Tibial nerve (tissue), 4 donors: ENCODE measurements at regions not wholly inside any gene's neighbourhood (a gene's known extent, or its start where the extent isn't known, plus 50 kb on each side); places are given as distances from the start of the nearest gene placed in this dataset.

ENCODE experiments used
- EP300 ChIP-seq, 2 donors: sonication (generic); formaldehyde crosslinking; IDR thresholded peaks; one replicate each; pipeline ENCODE4 v1.6.1; 2017; ENCODE audit warnings: antibody characterized with exemption in 2 of 2, mild to moderate bottlenecking in 1 of 2
- POLR2A ChIP-seq, 2 donors: fragments of 450-650 bp; IDR thresholded peaks; one replicate each; pipeline ENCODE4 v1.6.1; 2017; ENCODE audit warnings: antibody characterized with exemption in 2 of 2, mild to moderate bottlenecking in 2 of 2, moderate library complexity in 2 of 2
- TF ChIP-seq, protein P1 (sequence below), 5 experiments: fragments of 200-600 bp in 3 of 5; fragments of 450-650 bp in 2 of 5; sonication (generic) in 3 of 5; IDR thresholded peaks; one replicate each; pipeline ENCODE4 v1.5.1; 2016 to 2019; ENCODE audit warnings: antibody characterized with exemption in 5 of 5, mild to moderate bottlenecking in 3 of 5, moderate library complexity in 2 of 5

GRCh38 chr7:93693796-93694195 is 119.3 kb upstream of the CALCR start:
- TF ChIP-seq, protein P1, sequence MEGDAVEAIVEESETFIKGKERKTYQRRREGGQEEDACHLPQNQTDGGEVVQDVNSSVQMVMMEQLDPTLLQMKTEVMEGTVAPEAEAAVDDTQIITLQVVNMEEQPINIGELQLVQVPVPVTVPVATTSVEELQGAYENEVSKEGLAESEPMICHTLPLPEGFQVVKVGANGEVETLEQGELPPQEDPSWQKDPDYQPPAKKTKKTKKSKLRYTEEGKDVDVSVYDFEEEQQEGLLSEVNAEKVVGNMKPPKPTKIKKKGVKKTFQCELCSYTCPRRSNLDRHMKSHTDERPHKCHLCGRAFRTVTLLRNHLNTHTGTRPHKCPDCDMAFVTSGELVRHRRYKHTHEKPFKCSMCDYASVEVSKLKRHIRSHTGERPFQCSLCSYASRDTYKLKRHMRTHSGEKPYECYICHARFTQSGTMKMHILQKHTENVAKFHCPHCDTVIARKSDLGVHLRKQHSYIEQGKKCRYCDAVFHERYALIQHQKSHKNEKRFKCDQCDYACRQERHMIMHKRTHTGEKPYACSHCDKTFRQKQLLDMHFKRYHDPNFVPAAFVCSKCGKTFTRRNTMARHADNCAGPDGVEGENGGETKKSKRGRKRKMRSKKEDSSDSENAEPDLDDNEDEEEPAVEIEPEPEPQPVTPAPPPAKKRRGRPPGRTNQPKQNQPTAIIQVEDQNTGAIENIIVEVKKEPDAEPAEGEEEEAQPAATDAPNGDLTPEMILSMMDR (IDR thresholded peaks at IDR 0.05) = no peak
- TF ChIP-seq POLR2A (IDR thresholded peaks at IDR 0.05) = no peak
- no peak for TF ChIP-seq EP300 (IDR thresholded peaks at IDR 0.05)
